Breast epithelium (tissue), 3 donors: ENCODE measurements at regions not wholly inside any gene's neighbourhood (a gene's known extent, or its start where the extent isn't known, plus 50 kb on each side); places are given as distances from the start of the nearest gene placed in this dataset.

ENCODE experiments used
- POLR2AphosphoS5 ChIP-seq, 3 donors: sonication (generic); formaldehyde crosslinking; IDR thresholded peaks; one replicate each; pipeline ENCODE4 v1.6.1; 2017; ENCODE audit warnings: antibody characterized with exemption in 3 of 3
- TF ChIP-seq, protein P1 (sequence below), 3 donors: fragments of 450-650 bp; IDR thresholded peaks; one replicate each; pipeline ENCODE4 v1.5.1; 2016 to 2017; ENCODE audit warnings: antibody characterized with exemption in 3 of 3, mild to moderate bottlenecking in 3 of 3, moderate library complexity in 3 of 3

DNA sequence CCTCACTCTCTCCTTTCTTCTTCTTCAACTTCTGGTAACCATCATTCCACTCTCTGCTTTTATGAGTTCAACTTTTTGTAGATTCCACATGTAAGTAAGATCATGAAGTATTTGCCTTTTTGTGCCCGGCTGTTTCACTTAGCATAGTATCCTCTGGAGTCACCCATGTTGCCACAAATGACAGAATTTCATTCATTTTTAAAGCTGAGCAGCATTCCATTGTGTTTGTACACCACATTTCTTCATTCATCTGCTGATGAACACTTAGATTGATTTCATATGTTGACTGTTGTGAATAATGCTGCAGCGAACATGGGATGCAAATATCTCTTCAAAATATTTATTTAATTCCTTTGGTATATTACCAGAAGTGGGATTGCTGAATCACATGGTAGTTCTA is 133.6 kb upstream of the ERBB4 start:
- no peak for TF ChIP-seq POLR2AphosphoS5 (IDR thresholded peaks at IDR 0.05)
- TF ChIP-seq, protein P1, sequence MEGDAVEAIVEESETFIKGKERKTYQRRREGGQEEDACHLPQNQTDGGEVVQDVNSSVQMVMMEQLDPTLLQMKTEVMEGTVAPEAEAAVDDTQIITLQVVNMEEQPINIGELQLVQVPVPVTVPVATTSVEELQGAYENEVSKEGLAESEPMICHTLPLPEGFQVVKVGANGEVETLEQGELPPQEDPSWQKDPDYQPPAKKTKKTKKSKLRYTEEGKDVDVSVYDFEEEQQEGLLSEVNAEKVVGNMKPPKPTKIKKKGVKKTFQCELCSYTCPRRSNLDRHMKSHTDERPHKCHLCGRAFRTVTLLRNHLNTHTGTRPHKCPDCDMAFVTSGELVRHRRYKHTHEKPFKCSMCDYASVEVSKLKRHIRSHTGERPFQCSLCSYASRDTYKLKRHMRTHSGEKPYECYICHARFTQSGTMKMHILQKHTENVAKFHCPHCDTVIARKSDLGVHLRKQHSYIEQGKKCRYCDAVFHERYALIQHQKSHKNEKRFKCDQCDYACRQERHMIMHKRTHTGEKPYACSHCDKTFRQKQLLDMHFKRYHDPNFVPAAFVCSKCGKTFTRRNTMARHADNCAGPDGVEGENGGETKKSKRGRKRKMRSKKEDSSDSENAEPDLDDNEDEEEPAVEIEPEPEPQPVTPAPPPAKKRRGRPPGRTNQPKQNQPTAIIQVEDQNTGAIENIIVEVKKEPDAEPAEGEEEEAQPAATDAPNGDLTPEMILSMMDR (IDR thresholded peaks at IDR 0.05), result no peak
